A549 (cell line): ENCODE measurements at regions not wholly inside any gene's neighbourhood (a gene's known extent, or its start where the extent isn't known, plus 50 kb on each side); places are given as distances from the start of the nearest gene placed in this dataset.

Source experiments
- ATAC-seq, 2 experiments: fragments of 200-7000 bp in 1 of 2; fragments of >200 bp in 1 of 2; cut with Nextera tagmentation in 1 of 2; cut with Tn5 transposase in 1 of 2; 3 replicates each; pipeline versions ENCODE4 v1.8.0 to v1.9.1; 2018 to 2020; ENCODE audit warnings: mild to moderate bottlenecking in 1 of 2, moderate library complexity in 1 of 2
- CTCF ChIA-PET: fragments of 300-600 bp; sonication (Branson Sonifier 250); formaldehyde crosslinking; extraction: SDS; loops from one replicate; lab custom pipeline; 2021; ENCODE audit warnings: antibody characterized with exemption, inconsistent platforms; lab: Yijun Ruan, JAX
- POLR2A ChIA-PET: fragments of 350-600 bp; formaldehyde crosslinking; extraction: SDS; loops from one replicate; lab custom pipeline; 2021; ENCODE audit warnings: antibody characterized with exemption, inconsistent platforms; lab: Yijun Ruan, JAX
- DNase-seq, 2 experiments: peaks; one replicate each; pipeline versions ENCODE4 v3.0.0 to v3.0.0-alpha.2; 2011 to 2016; ENCODE audit warnings: low read depth in 1 of 2, low spot score in 1 of 2
- FAIRE-seq: peaks from 2 replicates; lab custom pipeline; 2011; peaks lifted over from hg19 to GRCh38; lab: Jason Lieb, UNC
- H3K27ac ChIP-seq, 2 experiments: fragments of >200 bp; sonication (Bioruptor Twin); formaldehyde crosslinking; 3 replicates each; pipeline ENCODE4 v1.5.1; 2016 to 2017
- H3K4me1 ChIP-seq: fragments of >200 bp; sonication (Bioruptor Twin); formaldehyde crosslinking; 3 replicates; pipeline ENCODE4 v1.6.1; 2016
- H3K4me2 ChIP-seq: fragments of >200 bp; sonication (Bioruptor Twin); formaldehyde crosslinking; 3 replicates; pipeline ENCODE4 v1.6.1; 2016
- H3K4me3 ChIP-seq: fragments of >200 bp; sonication (Bioruptor Twin); formaldehyde crosslinking; 3 replicates; pipeline ENCODE4 v1.5.1; 2016
- H3K9me3 ChIP-seq: fragments of >200 bp; sonication (Bioruptor Twin); formaldehyde crosslinking; 3 replicates; pipeline ENCODE4 v1.6.1; 2016
- ATOH8 ChIP-seq: fragments of 250-450 bp; sonication (Bioruptor Pico); IDR thresholded peaks from 2 replicates; pipeline ENCODE4 v1.5.0; 2020; ENCODE audit warnings: low read depth, mild to moderate bottlenecking, moderate library complexity
- CHD2 ChIP-seq: fragments of 150-350 bp; IDR thresholded peaks from 2 replicates; pipeline ENCODE4 v1.6.1; 2014; ENCODE audit warnings: low read length; ENCODE audit not compliant: partially characterized antibody
- CTCF ChIP-seq: fragments of >200 bp; sonication (Bioruptor Twin); formaldehyde crosslinking; IDR thresholded peaks from 3 replicates; pipeline ENCODE4 v1.5.1; 2016
- EP300 ChIP-seq, 2 experiments: fragments of >200 bp; sonication (Bioruptor Twin); formaldehyde crosslinking; IDR thresholded peaks; 2 replicates in 1 of 2; 3 replicates in 1 of 2; pipeline ENCODE4 v1.6.1; 2016 to 2017
- FOSB ChIP-seq: fragments of 250-450 bp; sonication (Bioruptor Pico); IDR thresholded peaks from 2 replicates; pipeline ENCODE4 v1.5.0; 2020; ENCODE audit warnings: mild to moderate bottlenecking, moderate library complexity
- FOSL2 ChIP-seq, 2 experiments: fragments of 450-650 bp in 1 of 2; fragments of >200 bp in 1 of 2; sonication (Bioruptor Twin) in 1 of 2; formaldehyde crosslinking; IDR thresholded peaks; 2 replicates each; pipeline versions ENCODE4 v1.5.0 to v1.6.1; 2016 to 2020; ENCODE audit warnings: mild to moderate bottlenecking in 1 of 2, moderate library complexity in 1 of 2
- GATA3 ChIP-seq: IDR thresholded peaks from 2 replicates; pipeline ENCODE4 v1.6.1; 2012; ENCODE audit warnings: borderline replicate concordance
- HES2 ChIP-seq: fragments of >200 bp; sonication (Bioruptor Twin); formaldehyde crosslinking; IDR thresholded peaks from 2 replicates; pipeline ENCODE4 v1.6.1; 2016
- KDM1A ChIP-seq: fragments of 200-600 bp; sonication (generic); IDR thresholded peaks from 2 replicates; pipeline ENCODE4 v1.6.1; 2016; ENCODE audit warnings: low read depth, mild to moderate bottlenecking
- MAFK ChIP-seq: fragments of 450-650 bp; IDR thresholded peaks from 2 replicates; pipeline ENCODE4 v1.6.1; 2014; ENCODE audit not compliant: partially characterized antibody
- MAZ ChIP-seq: fragments of 150-350 bp; IDR thresholded peaks from 2 replicates; pipeline ENCODE4 v1.6.1; 2014; ENCODE audit warnings: antibody characterized with exemption, low read depth, low read length, borderline replicate concordance
- MYC ChIP-seq: IDR thresholded peaks from 2 replicates; pipeline ENCODE4 v1.6.1; 2012; ENCODE audit warnings: mild to moderate bottlenecking, inconsistent platforms, low read length, improper control_type of control experiment, borderline replicate concordance
- PBX3 ChIP-seq: IDR thresholded peaks from 2 replicates; pipeline ENCODE4 v1.6.1; 2012
- RNF2 ChIP-seq: fragments of 200-600 bp; sonication (generic); IDR thresholded peaks from 2 replicates; pipeline ENCODE4 v1.6.1; 2016; ENCODE audit warnings: low read depth, mild to moderate bottlenecking, antibody characterized with exemption, moderate library complexity, borderline replicate concordance
- TFCP2L1 ChIP-seq: fragments of 250-450 bp; sonication (Bioruptor Pico); IDR thresholded peaks from 2 replicates; pipeline ENCODE4 v1.5.0; 2021; ENCODE audit warnings: mild to moderate bottlenecking
- TP53 ChIP-seq: fragments of 250-450 bp; sonication (Bioruptor Pico); IDR thresholded peaks from 2 replicates; pipeline ENCODE4 v1.5.0; 2021; ENCODE audit warnings: mild to moderate bottlenecking, moderate library complexity
- ZC3H11A ChIP-seq: fragments of 450-650 bp; IDR thresholded peaks from 2 replicates; pipeline ENCODE4 v1.6.1; 2014; ENCODE audit warnings: antibody characterized with exemption, mild to moderate bottlenecking
- ZNF302 ChIP-seq: fragments of 250-450 bp; sonication (Bioruptor Pico); IDR thresholded peaks from 2 replicates; pipeline ENCODE4 v1.9.0; 2021; ENCODE audit warnings: inconsistent platforms, mild to moderate bottlenecking, moderate library complexity
- WGBS: methylation state at CpG from one replicate; pipeline ENCODE4 v1.1.6; 2017; ENCODE audit errors: missing lambda C conversion rate; 5-methylcytosine and 5-hydroxymethylcytosine counted together
- TF ChIP-seq, protein P1 (sequence below): IDR thresholded peaks from 2 replicates; pipeline ENCODE4 v1.6.1; 2012; ENCODE audit warnings: low read depth, borderline replicate concordance

- CTCF ChIA-PET, result interaction anchor here (0.9 kb wide), 1 partner anchor 226 kb away, joined by 3 read pairs; no protein-coding TSS in a partner anchor
- peak overlapping the region; percentile 73 for H3K4me2 ChIP-seq
- no peak for DNase-seq
- 91% methylated on average over 1 of the region's 1 CpG for WGBS
- no peak for TF ChIP-seq MYC
- no peak for TF ChIP-seq TFCP2L1 (CRISPR knock-in tag)
- TF ChIP-seq, protein P1, sequence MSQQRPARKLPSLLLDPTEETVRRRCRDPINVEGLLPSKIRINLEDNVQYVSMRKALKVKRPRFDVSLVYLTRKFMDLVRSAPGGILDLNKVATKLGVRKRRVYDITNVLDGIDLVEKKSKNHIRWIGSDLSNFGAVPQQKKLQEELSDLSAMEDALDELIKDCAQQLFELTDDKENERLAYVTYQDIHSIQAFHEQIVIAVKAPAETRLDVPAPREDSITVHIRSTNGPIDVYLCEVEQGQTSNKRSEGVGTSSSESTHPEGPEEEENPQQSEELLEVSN, result no peak
- TF ChIP-seq ZNF302 (CRISPR knock-in tag), result no peak
- no peak for TF ChIP-seq MAFK
- TF ChIP-seq FOSB, result no peak
- no peak for TF ChIP-seq PBX3
- TF ChIP-seq RNF2, result no peak
- no peak for TF ChIP-seq KDM1A
- no peak for TF ChIP-seq GATA3
- no peak for TF ChIP-seq CTCF
- no peak for TF ChIP-seq TP53 (CRISPR knock-in tag)
- TF ChIP-seq HES2, result no peak
- no peak for TF ChIP-seq MAZ
- TF ChIP-seq FOSL2 (IDR thresholded peaks at IDR 0.05), result no peak
- TF ChIP-seq FOSL2 (CRISPR knock-in tag; IDR thresholded peaks at IDR 0.05), result no peak
- TF ChIP-seq, all 56 proteins: peak for 0
- ATAC-seq, result no peak
- Histone ChIP-seq H3K4me1 (peaks cover 93% of the 10 kb centered on the region), H3K4me3 (no peak overlapping the region), H3K9me3 (no peaks in the 10 kb centered on the region), H3K27ac (peak overlapping the region; percentile 58 to 80)
- FAIRE-seq, result no peak
- POLR2A ChIA-PET, result no interaction called here
Measured at GRCh38 chr4:41435510-41435909, 102.4 kb upstream of the LIMCH1 start.

GRCh38 chr4:41436419-41436818 is 101.5 kb upstream of the LIMCH1 start:
- ChIA-PET POLR2A (no interaction called here), CTCF (no interaction called here)
- 60% methylated on average over 4 of the region's 4 CpGs for WGBS
- peak overlapping the region; percentile 73 for H3K4me2 ChIP-seq
- H3K27ac ChIP-seq, result peak overlapping the region; percentile 57 to 68; a peak in 5 of 6 replicates
- H3K4me1 ChIP-seq, result peaks cover 91% of the 10 kb centered on the region
- TF ChIP-seq CHD2 (no peak), EP300 (IDR thresholded peaks at IDR 0.05) (no peak), ZC3H11A (no peak), ATOH8 (CRISPR knock-in tag) (no peak), GATA3 (no peak), MAZ (no peak), MAFK (no peak)
- TF ChIP-seq, protein P1, result no peak
- H3K9me3 ChIP-seq, result no peaks in the 10 kb centered on the region
- H3K4me3 ChIP-seq, result no peak overlapping the region
- FAIRE-seq (no peak), DNase-seq (no peak), ATAC-seq (no peak)
